Posterior cingulate gyrus (tissue), 11 donors: ENCODE measurements at regions not wholly inside any gene's neighbourhood (a gene's known extent, or its start where the extent isn't known, plus 50 kb on each side); places are given as distances from the start of the nearest gene placed in this dataset.
A peak's percentile ranks its signal among the peaks of the same experiment; 100 is the strongest.

Source experiments
- DNase-seq, 10 donors: peaks; one replicate each; pipeline versions ENCODE4 v3.0.0 to v3.0.0-alpha.2; 2020 to 2021; ENCODE audit warnings: mixed read lengths in 3 of 10
- intact Hi-C: fragments of 100-400 bp; cut with DNase I; formaldehyde crosslinking; loops from one replicate; pipeline ENCODE4 v1.15.1; 2023

- intact Hi-C loops: no loop called here
- no peak for DNase-seq
Observed at GRCh38 chr3:24736701-24737100, 242.1 kb upstream of the THRB start.

DNA sequence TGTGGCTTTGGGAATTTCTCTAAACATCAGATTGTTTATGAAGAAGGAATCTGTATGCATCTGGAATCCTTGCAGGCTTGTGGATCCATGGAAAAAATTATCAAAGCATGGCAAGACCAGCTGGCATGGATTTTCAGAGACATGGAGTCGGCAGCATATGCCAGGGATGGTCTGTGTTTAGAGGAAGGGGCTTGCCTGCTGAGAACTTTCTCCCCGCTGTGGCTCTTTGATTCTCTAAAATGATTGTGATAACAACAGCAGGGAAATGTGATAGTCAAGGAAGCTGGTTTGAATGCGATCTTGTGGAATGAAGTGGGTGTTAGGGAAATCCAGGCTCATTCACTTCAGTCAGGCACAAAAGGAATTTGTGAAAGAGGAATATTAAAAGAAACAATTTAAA lies 245.7 kb upstream of the THRB start:
- intact Hi-C loops: no loop called here
- DNase-seq: no peak

- intact Hi-C loops: no loop called here
- DNase-seq: no peak
Observed at GRCh38 chr3:24741506-24741905, 246.9 kb upstream of the THRB start.

- intact Hi-C loops: no loop called here
Observed at GRCh38 chr3:24748520-24748919, 253.9 kb upstream of the THRB start.

DNA sequence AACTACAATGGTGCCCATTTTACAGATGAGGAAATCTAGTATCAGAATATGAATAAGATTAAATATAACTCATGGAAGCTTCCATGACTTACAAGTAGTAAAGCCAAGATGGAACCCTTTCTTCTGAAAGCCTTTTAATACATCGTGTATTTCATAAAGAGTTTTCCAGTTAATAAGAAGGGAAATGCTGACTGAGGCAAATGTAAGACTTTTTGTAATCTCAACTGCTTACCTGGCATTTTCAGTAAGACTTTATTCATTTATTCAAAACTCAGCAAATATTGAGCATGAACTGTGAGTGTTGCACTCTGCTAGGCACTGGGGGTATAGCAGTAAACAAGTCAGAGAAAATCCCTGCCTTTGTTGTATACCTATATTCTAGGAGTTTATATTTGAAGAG lies 256.4 kb upstream of the THRB start:
- intact Hi-C loops: no loop called here
- no peak for DNase-seq

More at GRCh38 chr3:24748520-24748919, 253.9 kb upstream of the THRB start:
- DNase-seq: no peak

DNA sequence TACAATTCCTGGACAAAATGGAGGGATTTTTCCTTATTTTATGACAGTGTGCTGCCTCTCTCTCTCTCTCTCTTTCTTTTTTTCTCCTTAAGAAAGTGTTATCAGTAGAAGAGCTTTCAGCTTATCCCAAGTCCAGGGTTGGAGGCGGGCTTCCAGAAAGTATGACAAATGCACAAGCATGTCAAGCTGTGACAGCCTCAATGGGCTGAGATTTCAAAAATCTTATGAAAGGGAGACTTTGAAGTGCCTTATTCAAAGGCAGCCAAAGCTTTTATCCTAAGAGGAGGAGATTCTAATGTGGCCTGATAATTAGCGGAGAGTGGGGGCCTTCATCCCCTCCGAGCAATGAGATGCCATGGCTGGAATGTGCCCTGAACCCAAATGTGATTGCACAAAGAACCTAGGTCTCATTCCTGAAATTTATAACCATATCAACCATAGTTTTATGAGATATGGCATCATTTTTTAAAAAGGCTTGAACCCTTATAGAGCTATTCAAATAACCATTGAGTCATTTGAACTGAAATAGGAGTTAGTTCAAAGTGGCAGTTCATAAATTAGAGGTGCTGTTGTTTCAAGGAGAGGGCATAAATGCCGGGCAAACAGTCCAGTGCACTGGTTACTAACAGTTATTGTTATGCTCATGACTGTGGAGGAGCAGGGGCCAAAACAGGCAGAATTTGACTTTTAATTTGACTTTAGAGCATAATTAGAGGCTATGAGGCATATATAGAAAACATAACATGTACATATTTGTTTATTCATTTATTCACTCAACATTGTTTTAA lies 261.6 kb upstream of the THRB start:
- intact Hi-C loops: no loop called here
- DNase-seq: no peak

- intact Hi-C loops: no loop called here
- DNase-seq: no peak
Observed at GRCh38 chr3:24763393-24763792, 268.7 kb upstream of the THRB start.

DNA sequence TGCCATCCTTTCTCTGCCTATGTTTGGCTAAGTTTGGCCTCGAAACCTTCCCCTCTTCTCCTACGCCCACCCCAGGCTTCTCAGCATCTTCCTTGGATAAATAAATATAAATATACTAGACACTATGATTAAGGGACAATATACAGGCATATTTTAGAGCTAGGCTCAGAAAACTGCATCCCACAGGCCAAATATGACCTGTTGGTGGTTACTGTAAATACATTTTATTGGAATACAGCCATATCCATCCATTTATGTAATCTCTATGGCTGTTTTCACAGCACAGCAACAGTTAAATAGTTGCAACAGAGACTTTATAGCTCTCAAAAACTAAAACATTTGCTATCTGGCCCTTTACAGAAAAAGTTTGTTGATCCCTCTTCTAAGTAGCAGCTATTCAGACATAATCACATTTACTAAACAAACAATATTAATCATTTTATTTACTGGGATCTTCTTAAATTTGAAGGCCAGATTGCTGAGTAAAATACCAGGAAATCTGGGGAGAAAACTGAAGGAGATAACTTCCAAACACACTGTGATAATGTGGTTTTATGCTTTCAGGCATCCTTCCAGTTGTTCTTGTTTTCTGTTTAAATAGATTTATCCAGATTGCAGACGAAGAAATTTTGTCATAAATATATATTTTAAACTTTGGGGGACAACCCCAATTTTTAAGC lies 269.7 kb upstream of the THRB start:
- intact Hi-C loops: no loop called here
- no peak for DNase-seq

DNA sequence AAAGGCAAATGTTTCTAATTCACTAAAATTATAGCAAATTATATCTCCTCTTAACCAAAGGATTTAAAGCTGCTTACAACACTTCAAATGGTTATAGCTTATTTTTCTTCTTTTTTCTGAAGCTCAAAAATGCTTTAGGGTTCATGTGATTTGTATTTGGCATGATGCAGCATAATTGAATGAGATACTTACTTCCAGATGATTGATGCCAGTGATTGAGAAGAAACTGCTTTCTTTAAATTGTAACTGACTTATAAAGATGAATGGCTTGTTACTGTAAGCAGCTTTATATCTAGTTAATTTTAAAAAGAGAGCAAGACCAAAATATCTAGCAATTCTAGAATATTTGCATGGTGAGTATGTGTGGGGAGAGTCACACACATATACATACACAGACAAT lies 270.7 kb upstream of the THRB start:
- DNase-seq: no peak
- intact Hi-C loops: no loop called here

GRCh38 chr3:24769918-24770317 lies 275.3 kb upstream of the THRB start:
- intact Hi-C loops: loop anchor here (10.0 kb wide), 1 partner anchor 265 kb away; no protein-coding TSS in a partner anchor
- DNase-seq: no peak

DNA sequence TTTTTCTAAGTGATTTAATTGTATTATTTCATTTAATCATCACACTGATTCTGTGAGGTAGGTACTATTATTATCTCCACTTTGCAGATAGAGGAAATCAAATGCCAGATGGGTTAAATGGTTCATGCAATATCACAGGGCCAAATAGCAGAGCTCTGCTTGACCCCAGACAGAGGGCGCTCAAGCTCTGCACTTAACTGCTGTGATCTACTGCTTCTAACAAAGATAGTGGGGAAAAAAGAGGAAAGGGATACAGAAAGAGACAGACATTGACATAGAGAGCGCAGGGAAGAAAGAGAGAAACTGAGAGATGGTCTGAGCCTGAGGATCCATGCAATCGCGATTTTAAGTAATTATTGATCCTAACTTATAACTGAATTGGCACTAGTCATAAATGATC lies 279.1 kb upstream of the THRB start:
- DNase-seq: peak; percentile 11 to 93 (median 64)
- intact Hi-C loops: loop anchor here (2.0 to 10.0 kb wide), 2 partner anchors 261 to 821 kb away; no protein-coding TSS in a partner anchor

DNA sequence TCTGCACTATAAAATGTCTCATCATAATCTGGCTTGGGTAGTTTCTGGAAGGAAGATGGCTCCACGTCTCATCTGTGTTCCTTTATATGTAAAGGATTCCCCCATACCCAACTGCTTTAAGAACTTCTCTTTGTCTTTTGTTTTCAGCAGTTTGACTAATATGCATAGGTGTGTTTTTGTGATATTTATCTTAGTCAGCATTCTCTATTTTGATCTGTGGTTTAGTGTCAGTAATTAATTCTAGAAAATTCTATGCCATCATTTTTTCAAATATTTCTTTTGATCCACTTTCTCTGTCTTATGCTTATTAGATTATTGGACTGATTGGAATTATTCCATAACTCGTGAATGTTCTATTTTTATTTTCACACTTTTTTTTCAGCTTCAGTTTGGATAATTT lies 286.3 kb upstream of the THRB start:
- no peak for DNase-seq
- intact Hi-C loops: no loop called here

- no peak for DNase-seq
- intact Hi-C loops: no loop called here
Observed at GRCh38 chr3:24781454-24781853, 286.8 kb upstream of the THRB start.

DNA sequence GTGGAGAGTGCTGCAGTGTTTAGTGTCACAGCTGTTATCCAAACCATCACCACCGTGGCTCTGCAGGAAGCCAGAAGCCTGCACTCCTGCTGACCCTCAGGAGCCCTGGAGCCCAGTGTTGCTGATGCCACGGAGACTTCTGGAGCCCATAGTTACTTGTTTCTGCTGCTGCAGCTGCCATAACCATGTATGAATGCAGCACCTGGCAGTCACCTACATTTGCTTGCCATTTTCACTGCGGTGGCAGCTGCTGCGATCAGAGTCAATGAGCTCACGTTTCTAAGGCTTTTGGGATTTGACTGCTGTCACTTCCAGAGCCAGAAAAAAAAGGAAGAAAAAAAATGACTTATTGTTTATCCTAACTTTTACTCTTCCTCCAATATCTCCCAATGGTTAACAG lies 299.2 kb upstream of the THRB start:
- no peak for DNase-seq
- intact Hi-C loops: no loop called here

DNA sequence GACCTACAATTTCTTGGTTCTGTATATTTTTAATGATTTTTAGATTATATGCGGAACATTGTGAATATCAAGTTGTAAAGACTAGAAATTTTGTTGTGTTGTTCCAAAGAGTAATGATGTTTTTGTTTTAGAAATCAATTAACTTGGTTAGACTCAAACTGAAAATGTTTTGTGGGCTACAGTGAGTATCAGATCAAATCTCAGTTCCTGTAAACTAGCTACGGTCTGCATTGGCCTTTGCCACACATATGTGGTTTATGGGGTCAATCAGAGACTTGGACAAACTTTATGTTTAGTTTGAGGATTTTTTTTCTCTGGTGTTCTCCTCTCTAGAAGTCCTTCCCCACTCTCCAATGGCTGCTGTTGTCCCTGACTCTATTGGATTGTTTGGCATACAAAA lies 308.0 kb upstream of the THRB start:
- no peak for DNase-seq
- intact Hi-C loops: no loop called here

GRCh38 chr3:24804095-24804494 lies 309.4 kb upstream of the THRB start:
- intact Hi-C loops: no loop called here
- DNase-seq: no peak

GRCh38 chr3:24810881-24811280 lies 316.2 kb upstream of the THRB start:
- intact Hi-C loops: no loop called here
- DNase-seq: peak in 1 of 10 donors; percentile 25

- intact Hi-C loops: no loop called here
- no peak for DNase-seq
Observed at GRCh38 chr3:24812116-24812515, 317.5 kb upstream of the THRB start.

DNA sequence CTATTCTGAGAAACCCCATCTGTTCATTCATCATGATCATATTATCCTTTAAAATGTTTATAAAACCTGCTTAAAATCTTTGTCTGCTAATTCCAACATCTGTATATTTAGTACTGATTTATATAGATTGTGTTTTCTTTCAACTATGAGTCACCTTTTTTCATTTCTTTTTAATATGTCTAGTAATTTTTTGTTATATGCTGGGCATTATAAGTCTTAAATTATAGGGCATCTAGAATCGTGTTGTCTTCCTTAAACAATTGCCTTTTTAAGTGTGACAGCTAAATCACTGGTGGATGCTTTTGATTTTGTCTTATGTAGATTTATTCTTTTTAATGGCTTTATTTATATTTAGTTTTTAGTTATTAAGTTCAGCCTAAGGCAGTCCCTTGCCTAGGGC lies 323.4 kb upstream of the THRB start:
- intact Hi-C loops: no loop called here
- DNase-seq: no peak

- intact Hi-C loops: no loop called here
- no peak for DNase-seq
Observed at GRCh38 chr3:24828011-24828410, 333.4 kb upstream of the THRB start.

- intact Hi-C loops: no loop called here
Observed at GRCh38 chr3:24828551-24828950, 333.9 kb upstream of the THRB start.

DNA sequence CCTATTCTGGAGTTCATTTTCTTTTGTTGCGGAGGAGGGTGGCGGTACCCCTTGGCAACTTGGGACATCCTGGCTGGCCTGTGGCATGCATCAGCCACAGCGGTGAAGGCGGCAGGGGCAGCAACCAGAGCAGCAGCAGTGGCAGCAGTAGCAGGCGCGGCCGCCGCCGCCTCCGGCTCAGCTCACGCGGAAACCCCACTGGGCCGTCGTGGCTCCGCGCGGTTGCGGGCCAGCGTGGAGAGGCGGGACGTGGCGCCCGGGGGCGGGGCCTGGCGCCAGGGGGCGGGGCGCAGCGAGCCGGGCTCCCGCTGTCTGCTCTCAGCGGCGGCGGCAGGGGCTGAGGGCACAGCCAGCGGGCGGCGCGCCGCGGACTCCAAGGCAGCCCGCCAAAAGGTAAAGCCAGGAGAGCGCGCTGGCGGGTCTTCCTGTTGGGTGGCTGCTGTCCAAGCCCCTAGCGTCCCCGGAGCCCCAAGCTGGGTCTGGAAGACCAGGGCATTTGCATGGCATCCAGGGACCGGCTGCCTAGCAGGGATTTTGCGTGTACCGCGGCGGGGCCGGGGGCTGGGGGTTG lies 334.4 kb upstream of the THRB start:
- DNase-seq: peak; percentile 28 to 93 (median 58)
- intact Hi-C loops: no loop called here

More at GRCh38 chr3:24828551-24828950, 333.9 kb upstream of the THRB start:
- DNase-seq: peak in 2 of 10 donors; percentile 18 to 28
